Ovary (tissue), 3 donors: ENCODE measurements at regions not wholly inside any gene's neighbourhood (a gene's known extent, or its start where the extent isn't known, plus 50 kb on each side); places are given as distances from the start of the nearest gene placed in this dataset.

ENCODE experiments used
- CTCF ChIP-seq, 3 donors: fragments of 450-650 bp in 2 of 3; fragments of 200-600 bp in 1 of 3; IDR thresholded peaks; one replicate each; pipeline versions ENCODE4 v1.5.1 to v1.8.0; 2016 to 2022; ENCODE audit warnings: antibody characterized with exemption in 3 of 3, mild to moderate bottlenecking in 1 of 3
- EP300 ChIP-seq: sonication (generic); formaldehyde crosslinking; IDR thresholded peaks from one replicate; pipeline ENCODE4 v1.6.1; 2017; ENCODE audit warnings: antibody characterized with exemption
- POLR2A ChIP-seq: fragments of 450-650 bp; IDR thresholded peaks from one replicate; pipeline ENCODE4 v1.6.1; 2017; ENCODE audit warnings: antibody characterized with exemption, mild to moderate bottlenecking, moderate library complexity
- donor health status: DM: no; HTN: no; CAD: no.

GRCh38 chr3:72558001-72558400 is 290.2 kb downstream of the SHQ1 start:
- no peak for TF ChIP-seq POLR2A
- TF ChIP-seq CTCF (IDR thresholded peaks at IDR 0.05) = no peak
- no peak for TF ChIP-seq EP300
